Skeletal muscle tissue (tissue), 3 donors: ENCODE measurements at regions not wholly inside any gene's neighbourhood (a gene's known extent, or its start where the extent isn't known, plus 50 kb on each side); places are given as distances from the start of the nearest gene placed in this dataset.
"Not testable (repeated sequence)": the region's sequence is repeated elsewhere in the genome, so short reads cannot be mapped to it uniquely, and the experiment has no call there.

ENCODE experiments used
- H3K27ac ChIP-seq: one replicate; pipeline ENCODE4 v1.7.0; 2013; ENCODE audit warnings: mild to moderate bottlenecking, low read depth, low read length, inconsistent platforms
- H3K27me3 ChIP-seq, 3 donors: one replicate each; pipeline ENCODE4 v1.7.0; 2013; ENCODE audit warnings: low read length in 3 of 3; ENCODE audit not compliant: control insufficient read depth in 3 of 3, insufficient read depth in 3 of 3
- H3K36me3 ChIP-seq, 3 donors: one replicate each; pipeline ENCODE4 v1.7.0; 2013; ENCODE audit warnings: low read length in 3 of 3; ENCODE audit not compliant: control insufficient read depth in 3 of 3, insufficient read depth in 3 of 3
- H3K4me1 ChIP-seq, 3 donors: one replicate each; pipeline ENCODE4 v1.7.0; 2013; ENCODE audit warnings: low read length in 3 of 3, mild to moderate bottlenecking in 3 of 3; ENCODE audit not compliant: control insufficient read depth in 3 of 3, insufficient read depth in 3 of 3
- H3K4me3 ChIP-seq, 3 donors: one replicate each; pipeline ENCODE4 v1.7.0; 2013; ENCODE audit warnings: low read length in 3 of 3
- H3K9ac ChIP-seq, 3 donors: one replicate each; pipeline ENCODE4 v1.7.0; 2013; ENCODE audit warnings: low read length in 3 of 3, mild to moderate bottlenecking in 3 of 3, moderate library complexity in 2 of 3, low read depth in 1 of 3
- H3K9me3 ChIP-seq, 3 donors: one replicate each; pipeline ENCODE4 v1.7.0; 2013; ENCODE audit warnings: low read length in 3 of 3; ENCODE audit not compliant: control insufficient read depth in 3 of 3
- donor health status: Osteomylitis.

- no peaks in the 10 kb centered on the region for H3K9me3 ChIP-seq
- no peak overlapping the region for H3K4me3 ChIP-seq
- no peak overlapping the region for H3K9ac ChIP-seq
- H3K36me3 ChIP-seq, result no peaks in the 10 kb centered on the region
- H3K4me1 ChIP-seq, result no peaks in the 10 kb centered on the region
- H3K27me3 ChIP-seq, result no peaks in the 10 kb centered on the region
- no peak overlapping the region for H3K27ac ChIP-seq
Measured at GRCh38 chr21:25183577-25183976, 423.7 kb downstream of the MRPL39 start.

GRCh38 chr21:25181690-25182089 is 425.6 kb downstream of the MRPL39 start:
- H3K4me3 ChIP-seq, H3K27me3 ChIP-seq, H3K9me3 ChIP-seq, H3K36me3 ChIP-seq, H3K9ac ChIP-seq, H3K27ac ChIP-seq, H3K4me1 ChIP-seq: not testable (repeated sequence)

GRCh38 chr21:25179116-25179515 is 428.2 kb downstream of the MRPL39 start:
- H3K4me1 ChIP-seq, result no peaks in the 10 kb centered on the region
- no peaks in the 10 kb centered on the region for H3K36me3 ChIP-seq
- H3K9ac ChIP-seq, result no peak overlapping the region
- no peak overlapping the region for H3K27ac ChIP-seq
- H3K9me3 ChIP-seq, result no peaks in the 10 kb centered on the region
- no peak overlapping the region for H3K4me3 ChIP-seq
- no peaks in the 10 kb centered on the region for H3K27me3 ChIP-seq

- Histone ChIP-seq H3K9ac (no peak overlapping the region), H3K9me3 (no peaks in the 10 kb centered on the region), H3K27me3 (no peaks in the 10 kb centered on the region), H3K4me1 (no peaks in the 10 kb centered on the region), H3K27ac (no peak overlapping the region), H3K4me3 (no peak overlapping the region), H3K36me3 (no peaks in the 10 kb centered on the region)
Measured at GRCh38 chr21:25176637-25177412, 430.5 kb downstream of the MRPL39 start.

DNA sequence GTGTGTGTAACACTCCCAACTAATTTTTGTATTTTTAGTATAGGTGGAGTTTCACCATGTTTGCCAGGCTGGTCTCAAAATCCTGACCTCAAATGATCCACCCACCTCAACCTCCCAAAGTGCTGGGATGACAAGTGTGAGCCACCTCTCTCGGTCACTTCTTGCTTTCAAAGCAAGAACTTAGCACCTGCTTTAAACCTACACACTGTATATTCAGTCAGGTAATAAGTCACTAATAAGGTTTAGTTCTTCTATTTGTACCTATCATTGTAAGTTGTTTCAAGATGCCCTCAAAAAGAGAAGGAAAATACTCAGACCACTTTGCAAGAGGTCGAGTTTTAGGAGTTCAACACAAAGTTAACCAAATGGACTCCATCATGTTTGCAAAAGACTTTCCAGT is 431.3 kb downstream of the MRPL39 start:
- no peak overlapping the region for H3K27ac ChIP-seq
- H3K9ac ChIP-seq, result no peak overlapping the region
- H3K4me3 ChIP-seq, result no peak overlapping the region
- H3K4me1 ChIP-seq, result no peaks in the 10 kb centered on the region
- H3K9me3 ChIP-seq, result no peaks in the 10 kb centered on the region
- no peaks in the 10 kb centered on the region for H3K36me3 ChIP-seq
- no peaks in the 10 kb centered on the region for H3K27me3 ChIP-seq

GRCh38 chr21:25171438-25171837 is 435.8 kb downstream of the MRPL39 start:
- no peaks in the 10 kb centered on the region for H3K36me3 ChIP-seq
- no peak overlapping the region for H3K9ac ChIP-seq

GRCh38 chr21:25170681-25171080 is 436.6 kb downstream of the MRPL39 start:
- peaks cover 0 to 6% (median 0%) of the 10 kb centered on the region in 3 donors for H3K9me3 ChIP-seq
- H3K27ac ChIP-seq, result no peak overlapping the region
- no peak overlapping the region for H3K9ac ChIP-seq
- no peaks in the 10 kb centered on the region for H3K36me3 ChIP-seq
- H3K4me1 ChIP-seq, result no peaks in the 10 kb centered on the region
- H3K4me3 ChIP-seq, result no peak overlapping the region
- H3K27me3 ChIP-seq, result no peaks in the 10 kb centered on the region

More at GRCh38 chr21:25171438-25171837, 435.8 kb downstream of the MRPL39 start:
- H3K27ac ChIP-seq, result no peak overlapping the region
- H3K27me3 ChIP-seq, result no peaks in the 10 kb centered on the region
- H3K4me3 ChIP-seq, result no peak overlapping the region
- peaks cover 0 to 6% (median 0%) of the 10 kb centered on the region in 3 donors for H3K9me3 ChIP-seq
- no peaks in the 10 kb centered on the region for H3K4me1 ChIP-seq

DNA sequence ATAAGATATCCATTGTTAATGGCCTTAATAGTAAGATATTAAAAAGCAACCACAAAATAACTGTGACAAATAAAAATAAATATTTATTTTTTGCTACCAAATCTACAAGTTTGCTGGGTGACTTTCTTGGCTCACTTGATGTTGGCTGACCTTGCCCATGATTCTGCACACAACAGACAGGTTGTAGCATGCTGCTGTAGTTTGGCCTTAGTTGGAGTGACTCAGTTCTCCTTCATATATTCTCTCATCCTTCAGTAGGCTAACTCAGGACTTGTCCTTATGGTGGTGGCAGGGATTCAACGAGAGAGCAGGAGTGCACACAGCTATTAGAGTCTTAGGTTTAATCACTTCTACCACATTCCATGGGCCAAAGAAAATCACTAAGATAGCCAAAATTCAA is 437.9 kb downstream of the MRPL39 start:
- Histone ChIP-seq H3K4me1 (no peaks in the 10 kb centered on the region), H3K27ac (no peak overlapping the region), H3K36me3 (no peaks in the 10 kb centered on the region), H3K9me3 (peaks cover 0 to 6% (median 2%) of the 10 kb centered on the region in 3 donors), H3K4me3 (no peak overlapping the region), H3K27me3 (no peaks in the 10 kb centered on the region), H3K9ac (no peak overlapping the region)

- H3K27ac ChIP-seq, H3K36me3 ChIP-seq, H3K27me3 ChIP-seq, H3K9ac ChIP-seq, H3K9me3 ChIP-seq, H3K4me1 ChIP-seq, H3K4me3 ChIP-seq: not testable (repeated sequence)
Measured at GRCh38 chr21:25166904-25167303, 440.4 kb downstream of the MRPL39 start.

DNA sequence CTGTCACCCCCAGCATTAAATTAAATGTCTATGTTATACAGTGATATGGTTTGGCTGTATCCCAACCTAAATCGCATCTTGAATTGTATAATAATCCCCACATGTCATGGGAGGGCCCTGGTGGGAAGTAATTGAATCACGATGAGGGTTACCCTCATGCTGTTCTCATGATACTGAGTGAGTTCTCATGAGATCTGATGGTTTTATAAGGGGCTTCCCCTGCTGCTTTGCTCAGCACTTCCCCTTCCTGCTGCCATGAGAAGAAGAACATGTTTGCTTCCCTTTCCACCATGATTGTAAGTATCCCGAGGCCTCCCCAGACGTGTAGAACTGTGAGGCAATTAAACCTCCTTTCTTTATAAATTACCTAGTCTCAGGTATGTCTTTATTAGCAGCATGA is 445.7 kb downstream of the MRPL39 start:
- no peaks in the 10 kb centered on the region for H3K27me3 ChIP-seq
- H3K9ac ChIP-seq, result no peak overlapping the region
- no peaks in the 10 kb centered on the region for H3K36me3 ChIP-seq
- H3K4me1 ChIP-seq, result no peaks in the 10 kb centered on the region
- peaks cover 0 to 2% (median under 1%) of the 10 kb centered on the region in 3 donors for H3K9me3 ChIP-seq
- no peak overlapping the region for H3K27ac ChIP-seq
- H3K4me3 ChIP-seq, result no peak overlapping the region
